MM.1S (cell line): ENCODE measurements at regions not wholly inside any gene's neighbourhood (a gene's known extent, or its start where the extent isn't known, plus 50 kb on each side); places are given as distances from the start of the nearest gene placed in this dataset.

Source experiments
- CTCF ChIP-seq: fragments of 300-600 bp; sonication (generic); IDR thresholded peaks from 2 replicates; pipeline ENCODE4 v1.5.1; 2016; ENCODE audit warnings: antibody characterized with exemption, low read length, mixed read lengths
- EZH2 ChIP-seq: fragments of 300-600 bp; sonication (generic); optimal IDR thresholded peaks from 2 replicates; pipeline ENCODE3; 2017; ENCODE audit warnings: low read depth, mild to moderate bottlenecking, antibody characterized with exemption, low read length, mixed read lengths
- EZH2phosphoT487 ChIP-seq: fragments of 300-600 bp; sonication (generic); IDR thresholded peaks from 2 replicates; pipeline ENCODE4 v1.6.1; 2018; ENCODE audit warnings: antibody characterized with exemption, low read length

GRCh38 chr4:60945641-60946040, 254.5 kb upstream of the ADGRL3 start:
- TF ChIP-seq CTCF (no peak), EZH2 (no peak), EZH2phosphoT487 (no peak)
